ENCODE measurements at regions not wholly inside any gene's neighbourhood (a gene's known extent, or its start where the extent isn't known, plus 50 kb on each side); places are given as distances from the start of the nearest gene placed in this dataset.

- no peak for FAIRE-seq
- no TSS peak for BruUV-seq (replicated peaks)
Measured at GRCh38 chr14:71588576-71589215, 343.5 kb upstream of the RGS6 start.

More at GRCh38 chr14:71588576-71589215, 343.5 kb upstream of the RGS6 start:
- no peaks in the 10 kb centered on the region for H3K9me3 ChIP-seq (replicated peaks; ENCODE audit: control insufficient read depth, insufficient read depth, low read length)
- dilution Hi-C loops (cut with MboI; ENCODE audit: extremely low pct_ligation_motif_present, low sequenced_read_pairs) (no loop called here), intact Hi-C loops (cut with micrococcal nuclease) (no loop called here)
- DNase-seq (ENCODE audit: low read depth, low spot score), result no peak
- H3K27ac ChIP-seq (ENCODE audit: insufficient read depth, low read depth, low read length), result no peak overlapping the region
- TF ChIP-seq EZH2 (IDR thresholded peaks at IDR 0.05; ENCODE audit: borderline replicate concordance, low read depth, low read length, severe bottlenecking) (no peak), JUN (IDR thresholded peaks at IDR 0.05; ENCODE audit: borderline replicate concordance, insufficient read depth, insufficient read length, low read depth) (no peak), MYC (IDR thresholded peaks at IDR 0.05; ENCODE audit: low read depth, low read length) (no peak), MAX (IDR thresholded peaks at IDR 0.05; ENCODE audit: insufficient read depth, insufficient read length) (no peak), POLR2AphosphoS5 (IDR thresholded peaks at IDR 0.05; ENCODE audit: insufficient read depth, low read depth, low read length) (no peak), CTCF (IDR thresholded peaks at IDR 0.05; ENCODE audit: extremely low read depth in 1 of 2, insufficient read depth in 1 of 2, low read depth in 1 of 2, low read length in 2 of 2) (no peak), POLR2A (IDR thresholded peaks at IDR 0.05; ENCODE audit: low read depth, low read length) (no peak), FOS (IDR thresholded peaks at IDR 0.05; ENCODE audit: borderline replicate concordance, insufficient read depth, low read length) (no peak), GATA2 (IDR thresholded peaks at IDR 0.05; ENCODE audit: insufficient read depth, insufficient read length, low read depth, low read length) (no peak)
- no peak overlapping the region for H3K9ac ChIP-seq (replicated peaks; ENCODE audit: extremely low read depth, insufficient read depth, low read length)
- H3K4me1 ChIP-seq (ENCODE audit: control insufficient read depth, extremely low read depth, insufficient read depth, low read length), result peaks cover 4% of the 10 kb centered on the region
- H3K79me2 ChIP-seq (ENCODE audit: control insufficient read depth, insufficient read depth, low read length), result no peaks in the 10 kb centered on the region
- no peaks in the 10 kb centered on the region for H3K36me3 ChIP-seq (ENCODE audit: control insufficient read depth in 2 of 2, extremely low read depth in 1 of 2, insufficient read depth in 2 of 2, low read length in 2 of 2)
- H3K27me3 ChIP-seq (ENCODE audit: control insufficient read depth in 2 of 2, insufficient read depth in 2 of 2, low read length in 2 of 2), result no peaks in the 10 kb centered on the region
- H4K20me1 ChIP-seq (replicated peaks; ENCODE audit: control insufficient read depth, extremely low read depth, insufficient read depth, low read length), result no peaks in the 10 kb centered on the region
- no peak overlapping the region for H3K4me3 ChIP-seq (replicated peaks in 1 of 3; ENCODE audit: insufficient read depth in 1 of 3, low read depth in 1 of 3, low read length in 3 of 3)
- H2AFZ ChIP-seq (ENCODE audit: low read depth, low read length), result no peak overlapping the region
- H3K4me2 ChIP-seq (ENCODE audit: insufficient read depth, low read length), result no peak overlapping the region
- ChIA-PET POLR2A (no interaction called here), CTCF (interaction anchor here (0.8 kb wide), 1 partner anchor 27 kb away, joined by 3 read pairs; no protein-coding TSS in a partner anchor)
- H3K9me1 ChIP-seq (replicated peaks; ENCODE audit: control insufficient read depth, extremely low read depth, insufficient read depth, low read length), result no peaks in the 10 kb centered on the region
